OCI-LY1 (cell line): ENCODE measurements at regions not wholly inside any gene's neighbourhood (a gene's known extent, or its start where the extent isn't known, plus 50 kb on each side); places are given as distances from the start of the nearest gene placed in this dataset.

Experiments used
- CTCF ChIP-seq: fragments of 200-600 bp; sonication (generic), shearing (Covaris generic); IDR thresholded peaks from 2 replicates; pipeline ENCODE4 v1.5.1; 2017; ENCODE audit warnings: mild to moderate bottlenecking, antibody characterized with exemption, low read length, moderate library complexity, mixed read lengths
- EZH2 ChIP-seq: fragments of 200-600 bp; sonication (generic), shearing (Covaris generic); IDR thresholded peaks from 2 replicates; pipeline ENCODE4 v1.8.0; 2017; ENCODE audit warnings: borderline replicate concordance, mixed run types, mild to moderate bottlenecking, antibody characterized with exemption, low read length, moderate library complexity, mixed read lengths

- no peak for TF ChIP-seq CTCF
- TF ChIP-seq EZH2 = no peak
Measured at GRCh38 chr15:101579631-101580163, 72.5 kb downstream of the TM2D3 start.
